ENCODE measurements at regions not wholly inside any gene's neighbourhood (a gene's known extent, or its start where the extent isn't known, plus 50 kb on each side); places are given as distances from the start of the nearest gene placed in this dataset.

DNA sequence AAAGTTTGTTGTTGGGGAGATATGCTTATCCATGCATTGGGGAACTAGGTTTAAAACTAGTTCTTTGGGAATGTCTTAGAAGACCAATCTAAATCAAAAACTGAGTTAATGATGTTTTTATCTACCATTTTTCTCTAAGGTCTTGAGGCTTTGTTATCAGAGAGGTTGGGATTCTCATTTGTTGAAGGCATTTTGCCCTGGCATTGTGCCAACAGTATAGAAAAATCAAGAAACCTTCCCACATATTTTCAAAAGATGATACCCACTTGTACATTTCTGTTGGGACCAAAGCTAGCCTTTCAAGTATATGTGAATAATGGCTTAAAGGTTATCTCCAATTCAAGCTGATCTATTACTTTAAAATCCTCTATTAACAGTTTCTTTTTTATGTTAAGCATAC, 419.8 kb upstream of the KIF2A start:
- TF ChIP-seq, protein P1, sequence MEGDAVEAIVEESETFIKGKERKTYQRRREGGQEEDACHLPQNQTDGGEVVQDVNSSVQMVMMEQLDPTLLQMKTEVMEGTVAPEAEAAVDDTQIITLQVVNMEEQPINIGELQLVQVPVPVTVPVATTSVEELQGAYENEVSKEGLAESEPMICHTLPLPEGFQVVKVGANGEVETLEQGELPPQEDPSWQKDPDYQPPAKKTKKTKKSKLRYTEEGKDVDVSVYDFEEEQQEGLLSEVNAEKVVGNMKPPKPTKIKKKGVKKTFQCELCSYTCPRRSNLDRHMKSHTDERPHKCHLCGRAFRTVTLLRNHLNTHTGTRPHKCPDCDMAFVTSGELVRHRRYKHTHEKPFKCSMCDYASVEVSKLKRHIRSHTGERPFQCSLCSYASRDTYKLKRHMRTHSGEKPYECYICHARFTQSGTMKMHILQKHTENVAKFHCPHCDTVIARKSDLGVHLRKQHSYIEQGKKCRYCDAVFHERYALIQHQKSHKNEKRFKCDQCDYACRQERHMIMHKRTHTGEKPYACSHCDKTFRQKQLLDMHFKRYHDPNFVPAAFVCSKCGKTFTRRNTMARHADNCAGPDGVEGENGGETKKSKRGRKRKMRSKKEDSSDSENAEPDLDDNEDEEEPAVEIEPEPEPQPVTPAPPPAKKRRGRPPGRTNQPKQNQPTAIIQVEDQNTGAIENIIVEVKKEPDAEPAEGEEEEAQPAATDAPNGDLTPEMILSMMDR (IDR thresholded peaks at IDR 0.05) = no peak
- TF ChIP-seq POLR2A (IDR thresholded peaks at IDR 0.05) = no peak
